ENCODE measurements at regions not wholly inside any gene's neighbourhood (a gene's known extent, or its start where the extent isn't known, plus 50 kb on each side); places are given as distances from the start of the nearest gene placed in this dataset.

GRCh38 chr6:43887340-43887858 is 117.4 kb downstream of the VEGFA start:
- no peak overlapping the region for H3K9ac ChIP-seq (ENCODE audit: insufficient read depth, low read depth, low read length)
- H3K4me2 ChIP-seq (ENCODE audit: low read depth, low read length): peak overlapping the region; percentile 20
- FAIRE-seq (peak; percentile 32), ATAC-seq (peak; percentile 79), DNase-seq (ENCODE audit: low spot score) (no peak)
- peaks cover 9 to 13% of the 10 kb centered on the region in 2 experiments; a peak in 4 of 5 replicates for H3K27me3 ChIP-seq (ENCODE audit: control insufficient read depth in 1 of 2, insufficient read depth in 2 of 2, low read length in 2 of 2)
- ChIA-PET CTCF (ENCODE audit: low intra/inter-chr PET ratio, low total read pairs) (no interaction called here), POLR2A (interaction anchor here (0.6 kb wide), 1 partner anchor 243 kb away, joined by 3 read pairs; no protein-coding TSS in a partner anchor)
- BruUV-seq (replicated peaks): no TSS peak
- H3K9me3 ChIP-seq (ENCODE audit: low read length): no peaks in the 10 kb centered on the region
- WGBS (ENCODE audit: low lambda C conversion rate): 34% methylated on average over 8 of the region's 12 CpGs
- intact Hi-C loops (cut with micrococcal nuclease; ENCODE audit: unreplicated experiment) (no loop called here), in situ Hi-C loops (cut with HindIII; ENCODE audit: extremely low pct_ligation_motif_present, low pct_unique_long_range_greater_than_20kb) (no loop called here)
- no peak overlapping the region for H2AFZ ChIP-seq (ENCODE audit: low read length)
- no peaks in the 10 kb centered on the region for H4K20me1 ChIP-seq (ENCODE audit: insufficient read depth, low read length)
- peaks cover 61% of the 10 kb centered on the region for H3K4me1 ChIP-seq (ENCODE audit: insufficient read depth, low read length)
- no peaks in the 10 kb centered on the region for H3K79me2 ChIP-seq (ENCODE audit: insufficient read depth, low read length)
- H3K36me3 ChIP-seq (replicated peaks in 1 of 2; ENCODE audit: control insufficient read depth in 1 of 2, insufficient read depth in 2 of 2, low read length in 2 of 2): no peaks in the 10 kb centered on the region
- H3K4me3 ChIP-seq (replicated peaks in 1 of 3; ENCODE audit: insufficient read depth in 1 of 3, low read depth in 2 of 3, low read length in 3 of 3): no peak overlapping the region
- H3K27ac ChIP-seq (ENCODE audit: extremely low read length, insufficient read depth, low read length): no peak overlapping the region
- TF ChIP-seq ZMYM4 (CRISPR knock-in tag; IDR thresholded peaks at IDR 0.05) (peak; percentile 69; the same call in 1 of the 2 replicates), SNAI1 (CRISPR knock-in tag; IDR thresholded peaks at IDR 0.05; ENCODE audit: borderline replicate concordance) (peak; percentile 79; the same call in 1 of the 2 replicates), ZNF430 (CRISPR knock-in tag; IDR thresholded peaks at IDR 0.05) (0 out of 2 replicates have a peak, but pooled peaks have one; percentile 22), ZNF207 (IDR thresholded peaks at IDR 0.05; ENCODE audit: borderline replicate concordance) (no peak), ZNF569 (CRISPR knock-in tag; IDR thresholded peaks at IDR 0.05; ENCODE audit: borderline replicate concordance) (no peak), RARA (CRISPR knock-in tag; IDR thresholded peaks at IDR 0.05) (peak; percentile 78), TBX2 (CRISPR knock-in tag; IDR thresholded peaks at IDR 0.05; ENCODE audit: borderline replicate concordance) (no peak; the same call in 1 of the 2 replicates), ZNF644 (CRISPR knock-in tag; IDR thresholded peaks at IDR 0.05; ENCODE audit: low read depth) (peak; percentile 82; the same call in 1 of the 2 replicates), ZNF772 (CRISPR knock-in tag; IDR thresholded peaks at IDR 0.05) (peak; percentile 50; the same call in 1 of the 2 replicates), ZNF274 (CRISPR knock-in tag; IDR thresholded peaks at IDR 0.05) (0 out of 2 replicates have a peak, but pooled peaks have one; percentile 30), ZNF20 (CRISPR knock-in tag; IDR thresholded peaks at IDR 0.05) (no peak), MLXIP (CRISPR knock-in tag; IDR thresholded peaks at IDR 0.05; ENCODE audit: borderline replicate concordance) (no peak)
- TF ChIP-seq, protein P1, sequence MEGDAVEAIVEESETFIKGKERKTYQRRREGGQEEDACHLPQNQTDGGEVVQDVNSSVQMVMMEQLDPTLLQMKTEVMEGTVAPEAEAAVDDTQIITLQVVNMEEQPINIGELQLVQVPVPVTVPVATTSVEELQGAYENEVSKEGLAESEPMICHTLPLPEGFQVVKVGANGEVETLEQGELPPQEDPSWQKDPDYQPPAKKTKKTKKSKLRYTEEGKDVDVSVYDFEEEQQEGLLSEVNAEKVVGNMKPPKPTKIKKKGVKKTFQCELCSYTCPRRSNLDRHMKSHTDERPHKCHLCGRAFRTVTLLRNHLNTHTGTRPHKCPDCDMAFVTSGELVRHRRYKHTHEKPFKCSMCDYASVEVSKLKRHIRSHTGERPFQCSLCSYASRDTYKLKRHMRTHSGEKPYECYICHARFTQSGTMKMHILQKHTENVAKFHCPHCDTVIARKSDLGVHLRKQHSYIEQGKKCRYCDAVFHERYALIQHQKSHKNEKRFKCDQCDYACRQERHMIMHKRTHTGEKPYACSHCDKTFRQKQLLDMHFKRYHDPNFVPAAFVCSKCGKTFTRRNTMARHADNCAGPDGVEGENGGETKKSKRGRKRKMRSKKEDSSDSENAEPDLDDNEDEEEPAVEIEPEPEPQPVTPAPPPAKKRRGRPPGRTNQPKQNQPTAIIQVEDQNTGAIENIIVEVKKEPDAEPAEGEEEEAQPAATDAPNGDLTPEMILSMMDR (CRISPR knock-in tag; IDR thresholded peaks at IDR 0.05): peak; percentile 35; the same call in 1 of the 2 replicates
- TF ChIP-seq, protein P2, sequence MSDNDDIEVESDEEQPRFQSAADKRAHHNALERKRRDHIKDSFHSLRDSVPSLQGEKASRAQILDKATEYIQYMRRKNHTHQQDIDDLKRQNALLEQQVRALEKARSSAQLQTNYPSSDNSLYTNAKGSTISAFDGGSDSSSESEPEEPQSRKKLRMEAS (IDR thresholded peaks at IDR 0.05): peak; percentile 77
- TF ChIP-seq, protein P3, sequence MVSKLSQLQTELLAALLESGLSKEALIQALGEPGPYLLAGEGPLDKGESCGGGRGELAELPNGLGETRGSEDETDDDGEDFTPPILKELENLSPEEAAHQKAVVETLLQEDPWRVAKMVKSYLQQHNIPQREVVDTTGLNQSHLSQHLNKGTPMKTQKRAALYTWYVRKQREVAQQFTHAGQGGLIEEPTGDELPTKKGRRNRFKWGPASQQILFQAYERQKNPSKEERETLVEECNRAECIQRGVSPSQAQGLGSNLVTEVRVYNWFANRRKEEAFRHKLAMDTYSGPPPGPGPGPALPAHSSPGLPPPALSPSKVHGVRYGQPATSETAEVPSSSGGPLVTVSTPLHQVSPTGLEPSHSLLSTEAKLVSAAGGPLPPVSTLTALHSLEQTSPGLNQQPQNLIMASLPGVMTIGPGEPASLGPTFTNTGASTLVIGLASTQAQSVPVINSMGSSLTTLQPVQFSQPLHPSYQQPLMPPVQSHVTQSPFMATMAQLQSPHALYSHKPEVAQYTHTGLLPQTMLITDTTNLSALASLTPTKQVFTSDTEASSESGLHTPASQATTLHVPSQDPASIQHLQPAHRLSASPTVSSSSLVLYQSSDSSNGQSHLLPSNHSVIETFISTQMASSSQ (IDR thresholded peaks at IDR 0.05; ENCODE audit: low read depth): no peak
- TF ChIP-seq, protein P3 (CRISPR knock-in tag; IDR thresholded peaks at IDR 0.05; ENCODE audit: borderline replicate concordance): peak; percentile 29; the same call in 1 of the 2 replicates
